SK-N-SH (cell line): ENCODE measurements at regions not wholly inside any gene's neighbourhood (a gene's known extent, or its start where the extent isn't known, plus 50 kb on each side); places are given as distances from the start of the nearest gene placed in this dataset.

Experiments used
- CTCF ChIA-PET: fragments of 300-600, 350-600 bp; formaldehyde crosslinking; extraction: SDS; loops from one replicate; lab custom pipeline; 2021; lab: Yijun Ruan, JAX
- POLR2A ChIA-PET: fragments of 350-600 bp; sonication (Branson Sonifier 250); formaldehyde crosslinking; extraction: SDS; loops from one replicate; lab custom pipeline; 2020; ENCODE audit warnings: antibody characterized with exemption, inconsistent platforms; lab: Yijun Ruan, JAX
- DNase-seq: peaks from one replicate; pipeline ENCODE4 v3.0.0; 2012
- H2AFZ ChIP-seq: fragments of 200-600 bp; sonication (generic); 2 replicates; pipeline ENCODE4 v1.8.1; 2016; ENCODE audit warnings: antibody characterized with exemption, mild to moderate bottlenecking, low read depth
- H3F3A ChIP-seq: fragments of 200-600 bp; sonication (generic); replicated peaks from 2 replicates; pipeline ENCODE3; 2016; ENCODE audit warnings: antibody characterized with exemption, mild to moderate bottlenecking; ENCODE audit not compliant: insufficient read depth
- H3K27ac ChIP-seq, 2 experiments: fragments of 200-500 bp in 1 of 2; fragments of 200-600 bp in 1 of 2; sonication (Bioruptor generic) in 1 of 2; sonication (generic), shearing (Covaris generic) in 1 of 2; 2 replicates each; pipeline versions ENCODE4 v1.5.1 to v1.6.1; 2014 to 2016; ENCODE audit warnings: low read depth in 2 of 2, inconsistent platforms in 1 of 2, low read length in 1 of 2, mild to moderate bottlenecking in 1 of 2, mixed read lengths in 1 of 2
- H3K27me3 ChIP-seq: fragments of 200-600 bp; sonication (generic), shearing (Covaris generic); 2 replicates; pipeline ENCODE4 v1.6.1; 2016; ENCODE audit warnings: mixed run types; ENCODE audit not compliant: insufficient read depth
- H3K36me3 ChIP-seq, 2 experiments: fragments of 200-500 bp in 1 of 2; fragments of 200-600 bp in 1 of 2; sonication (Bioruptor generic) in 1 of 2; sonication (generic) in 1 of 2; replicated peaks in 1 of 2; 2 replicates each; pipeline versions ENCODE3 to v1.5.1; 2014 to 2016; ENCODE audit warnings: low read length in 1 of 2, mild to moderate bottlenecking in 1 of 2; ENCODE audit not compliant: insufficient read depth in 2 of 2, control insufficient read depth in 1 of 2
- H3K4me1 ChIP-seq, 2 experiments: fragments of 200-500 bp in 1 of 2; fragments of 200-600 bp in 1 of 2; sonication (Bioruptor generic) in 1 of 2; sonication (generic), shearing (Covaris generic) in 1 of 2; 2 replicates each; pipeline versions ENCODE4 v1.5.1 to v1.6.1; 2014 to 2016; ENCODE audit warnings: low read depth in 1 of 2, low read length in 1 of 2, mixed run types in 1 of 2; ENCODE audit not compliant: insufficient read depth in 2 of 2, control insufficient read depth in 1 of 2
- H3K4me2 ChIP-seq: fragments of 200-600 bp; sonication (generic), shearing (Covaris generic); 2 replicates; pipeline ENCODE4 v1.6.1; 2017; ENCODE audit warnings: mixed run types
- H3K4me3 ChIP-seq, 2 experiments: fragments of 200-500 bp in 1 of 2; fragments of 200-600 bp in 1 of 2; sonication (Bioruptor generic) in 1 of 2; sonication (generic), shearing (Covaris generic) in 1 of 2; 2 replicates each; pipeline versions ENCODE4 v1.5.1 to v1.8.1; 2014 to 2016; ENCODE audit warnings: low read depth in 2 of 2, inconsistent platforms in 1 of 2, low read length in 1 of 2, mild to moderate bottlenecking in 1 of 2, mixed read lengths in 1 of 2, moderate library complexity in 1 of 2
- H3K79me2 ChIP-seq: fragments of 200-600 bp; sonication (generic); 2 replicates; pipeline ENCODE4 v1.8.1; 2017; ENCODE audit warnings: mild to moderate bottlenecking; ENCODE audit not compliant: insufficient read depth
- H3K9ac ChIP-seq: fragments of 200-600 bp; sonication (generic); 2 replicates; pipeline ENCODE4 v1.6.1; 2017; ENCODE audit warnings: mixed run types
- H3K9me2 ChIP-seq: fragments of 200-600 bp; sonication (generic); 2 replicates; pipeline ENCODE4 v1.6.1; 2017; ENCODE audit warnings: mixed run types
- H3K9me3 ChIP-seq: fragments of 200-600 bp; sonication (generic); 2 replicates; pipeline ENCODE4 v1.6.1; 2017; ENCODE audit warnings: mixed run types, mild to moderate bottlenecking, moderate library complexity
- H4K20me1 ChIP-seq: fragments of 200-600 bp; sonication (generic); 2 replicates; pipeline ENCODE4 v1.6.1; 2017; ENCODE audit warnings: mild to moderate bottlenecking, mixed run types; ENCODE audit not compliant: insufficient read depth
- CHD2 ChIP-seq: fragments of 150-350 bp; IDR thresholded peaks from 2 replicates; pipeline ENCODE4 v1.6.1; 2018; ENCODE audit warnings: low read length; ENCODE audit not compliant: partially characterized antibody
- EZH2phosphoT487 ChIP-seq: fragments of 200-600 bp; sonication (generic); IDR thresholded peaks from 2 replicates; pipeline ENCODE4 v1.6.1; 2017; ENCODE audit warnings: low read depth, mixed run types, mild to moderate bottlenecking, antibody characterized with exemption, moderate library complexity, borderline replicate concordance
- FOSL2 ChIP-seq: IDR thresholded peaks from 2 replicates; pipeline ENCODE4 v1.4.0; 2012; ENCODE audit warnings: low read depth, mild to moderate bottlenecking, moderate library complexity, borderline replicate concordance
- FOXM1 ChIP-seq: IDR thresholded peaks from 2 replicates; pipeline ENCODE4 v1.4.0; 2012; ENCODE audit warnings: low read depth, mild to moderate bottlenecking
- GABPA ChIP-seq: IDR thresholded peaks from 2 replicates; pipeline ENCODE4 v1.4.0; 2012; ENCODE audit warnings: low read depth, mild to moderate bottlenecking
- IRF3 ChIP-seq: fragments of 150-350 bp; IDR thresholded peaks from 2 replicates; pipeline ENCODE4 v1.6.1; 2016; ENCODE audit warnings: mild to moderate bottlenecking, low read depth, low read length
- MAX ChIP-seq: IDR thresholded peaks from 2 replicates; pipeline ENCODE4 v1.4.0; 2012; ENCODE audit warnings: low read depth
- MEF2A ChIP-seq: IDR thresholded peaks from 2 replicates; pipeline ENCODE4 v1.4.0; 2012; ENCODE audit warnings: low read depth, borderline replicate concordance
- MXI1 ChIP-seq: IDR thresholded peaks from 2 replicates; pipeline ENCODE4 v1.6.1; 2012; ENCODE audit warnings: mild to moderate bottlenecking, low read depth, low read length, improper control_type of control experiment
- NRF1 ChIP-seq: IDR thresholded peaks from 2 replicates; pipeline ENCODE4 v1.6.1; 2012; ENCODE audit warnings: low read depth, mild to moderate bottlenecking, low read length
- POLR2AphosphoS5 ChIP-seq: IDR thresholded peaks from 2 replicates; pipeline ENCODE4 v1.6.1; 2012; ENCODE audit warnings: low read depth, low read length
- RAD21 ChIP-seq: IDR thresholded peaks from 2 replicates; pipeline ENCODE4 v1.6.1; 2012; ENCODE audit warnings: mild to moderate bottlenecking, low read length
- RCOR1 ChIP-seq: fragments of 150-350 bp; IDR thresholded peaks from 2 replicates; pipeline ENCODE4 v1.6.1; 2017; ENCODE audit warnings: antibody characterized with exemption, low read length
- REST ChIP-seq: IDR thresholded peaks from 2 replicates; pipeline ENCODE4 v1.6.1; 2012; ENCODE audit warnings: mild to moderate bottlenecking, low read depth, low read length, moderate library complexity
- TEAD4 ChIP-seq: IDR thresholded peaks from 2 replicates; pipeline ENCODE4 v1.4.0; 2012; ENCODE audit warnings: mild to moderate bottlenecking, borderline replicate concordance; ENCODE audit not compliant: insufficient read depth
- USF2 ChIP-seq: fragments of 150-350 bp; IDR thresholded peaks from 2 replicates; pipeline ENCODE4 v1.6.1; 2017; ENCODE audit warnings: antibody characterized with exemption, low read length, low read depth, borderline replicate concordance
- WGBS: methylation state at CpG from one replicate; pipeline ENCODE4 v1.1.6; 2017; ENCODE audit warnings: low lambda C conversion rate; 5-methylcytosine and 5-hydroxymethylcytosine counted together

- no peak overlapping the region for H3K4me2 ChIP-seq
- H3K27me3 ChIP-seq: no peaks in the 10 kb centered on the region
- H3F3A ChIP-seq: no peaks in the 10 kb centered on the region
- WGBS: 82% methylated on average over 3 of the region's 3 CpGs
- H3K36me3 ChIP-seq: no peaks in the 10 kb centered on the region
- no peaks in the 10 kb centered on the region; the same call in 1 of the 2 replicates for H3K9me2 ChIP-seq
- H3K79me2 ChIP-seq: no peaks in the 10 kb centered on the region
- H4K20me1 ChIP-seq: no peaks in the 10 kb centered on the region
- no peak overlapping the region for H3K27ac ChIP-seq
- CTCF ChIA-PET: no interaction called here
- H3K4me1 ChIP-seq: no peaks in the 10 kb centered on the region
- TF ChIP-seq RAD21 (no peak), GABPA (no peak), FOSL2 (no peak), USF2 (no peak), TEAD4 (no peak), FOXM1 (no peak), MEF2A (no peak), POLR2AphosphoS5 (no peak), NRF1 (no peak), CHD2 (no peak), EZH2phosphoT487 (no peak), MXI1 (no peak), IRF3 (no peak)
- no peak overlapping the region for H3K4me3 ChIP-seq
- H3K9ac ChIP-seq: no peak overlapping the region
- DNase-seq: no peak
- H3K9me3 ChIP-seq: no peaks in the 10 kb centered on the region
- POLR2A ChIA-PET: no interaction called here
- H2AFZ ChIP-seq: no peak overlapping the region
Measured at GRCh38 chr2:234320066-234320465, 176.8 kb downstream of the ARL4C start.

GRCh38 chr2:234318361-234318760 lies 178.5 kb downstream of the ARL4C start:
- no peaks in the 10 kb centered on the region for H3K27me3 ChIP-seq
- H2AFZ ChIP-seq: no peak overlapping the region
- H3K9ac ChIP-seq: no peak overlapping the region
- no peak for DNase-seq
- no peaks in the 10 kb centered on the region for H3F3A ChIP-seq
- no peak overlapping the region for H3K4me2 ChIP-seq
- POLR2A ChIA-PET: no interaction called here
- H3K79me2 ChIP-seq: no peaks in the 10 kb centered on the region
- no peak overlapping the region for H3K27ac ChIP-seq
- TF ChIP-seq MAX: no peak
- no peak for TF ChIP-seq USF2
- no peak for TF ChIP-seq RCOR1
- TF ChIP-seq FOXM1: no peak
- TF ChIP-seq REST: no peak
- no peak for TF ChIP-seq MXI1
- CTCF ChIA-PET: interaction anchor here (0.6 kb wide), 1 partner anchor 352 kb away, joined by 3 read pairs; no protein-coding TSS in a partner anchor
- H3K9me3 ChIP-seq: no peaks in the 10 kb centered on the region
- H3K9me2 ChIP-seq: no peaks in the 10 kb centered on the region; the same call in 1 of the 2 replicates
- H3K36me3 ChIP-seq: no peaks in the 10 kb centered on the region
- H3K4me1 ChIP-seq: no peaks in the 10 kb centered on the region
- 84% methylated on average over 3 of the region's 3 CpGs for WGBS
- no peak overlapping the region for H3K4me3 ChIP-seq
- no peaks in the 10 kb centered on the region for H4K20me1 ChIP-seq
